Esophagus (tissue), 2 donors: ENCODE measurements at regions not wholly inside any gene's neighbourhood (a gene's known extent, or its start where the extent isn't known, plus 50 kb on each side); places are given as distances from the start of the nearest gene placed in this dataset.
"Not testable (repeated sequence)": the region's sequence is repeated elsewhere in the genome, so short reads cannot be mapped to it uniquely, and the experiment has no call there.

Experiments
- H3K27ac ChIP-seq, 2 donors: one replicate each; pipeline ENCODE4 v1.5.1; 2013; ENCODE audit warnings: low read depth in 2 of 2, mild to moderate bottlenecking in 2 of 2, inconsistent platforms in 1 of 2, low read length in 1 of 2, moderate library complexity in 1 of 2
- H3K27me3 ChIP-seq, 2 donors: one replicate each; pipeline ENCODE4 v1.6.1; 2013; ENCODE audit warnings: low read length in 2 of 2, control low read depth in 1 of 2, mild to moderate bottlenecking in 1 of 2; ENCODE audit not compliant: insufficient read depth in 2 of 2, control insufficient read depth in 1 of 2
- H3K36me3 ChIP-seq, 2 donors: one replicate each; pipeline ENCODE4 v1.6.1; 2013; ENCODE audit warnings: low read length in 1 of 2; ENCODE audit not compliant: control insufficient read depth in 2 of 2, insufficient read depth in 2 of 2
- H3K4me1 ChIP-seq, 2 donors: one replicate each; pipeline ENCODE4 v1.6.1; 2013; ENCODE audit warnings: low read length in 1 of 2; ENCODE audit not compliant: control insufficient read depth in 2 of 2, insufficient read depth in 2 of 2
- H3K4me3 ChIP-seq, 2 donors: one replicate each; pipeline ENCODE4 v1.5.1; 2013; ENCODE audit warnings: low read length in 2 of 2, mild to moderate bottlenecking in 2 of 2, low read depth in 1 of 2, moderate library complexity in 1 of 2
- H3K9me3 ChIP-seq, 2 donors: one replicate each; pipeline ENCODE4 v1.6.1; 2013; ENCODE audit warnings: mild to moderate bottlenecking in 2 of 2, low read depth in 1 of 2, low read length in 1 of 2, moderate library complexity in 1 of 2; ENCODE audit not compliant: control insufficient read depth in 2 of 2, insufficient read depth in 1 of 2
- WGBS, 2 donors: extraction: QIAGEN DNeasy Blood & Tissue Kit; methylation state at CpG; one replicate each; pipeline ENCODE4 v1.1.7; 2013; 5-methylcytosine and 5-hydroxymethylcytosine counted together
- donor health status: healthy with polysubstance abuse.
- donor health status: Bipolar disorder and iron deficiency.

GRCh38 chr1:147103416-147104155 is 68.7 kb downstream of the PRKAB2 start:
- H3K27ac ChIP-seq, H3K4me1 ChIP-seq, H3K36me3 ChIP-seq, H3K9me3 ChIP-seq, H3K27me3 ChIP-seq, H3K4me3 ChIP-seq: not testable (repeated sequence)
- 51 to 54% methylated on average over 5 of the region's 5 CpGs for WGBS, 2 donors

- Histone ChIP-seq H3K27me3 (no peaks in the 10 kb centered on the region), H3K4me1 (no peaks in the 10 kb centered on the region), H3K36me3 (no peaks in the 10 kb centered on the region), H3K9me3 (peaks cover 0 to 2% of the 10 kb centered on the region in 2 donors), H3K27ac (no peak overlapping the region), H3K4me3 (no peak overlapping the region)
- 75 to 86% methylated on average over 6 of the region's 6 CpGs for WGBS, 2 donors
These were observed 73.1 kb downstream of the PRKAB2 start for GRCh38 chr1:147099192-147099591.

GRCh38 chr1:147098338-147098973 is 73.8 kb downstream of the PRKAB2 start:
- H3K9me3 ChIP-seq, H3K36me3 ChIP-seq, H3K27ac ChIP-seq, H3K4me1 ChIP-seq, H3K27me3 ChIP-seq, H3K4me3 ChIP-seq: not testable (repeated sequence)
- 69 to 74% methylated on average over 11 of the region's 11 CpGs for WGBS, 2 donors

GRCh38 chr1:147095691-147096090 is 76.6 kb downstream of the PRKAB2 start:
- Histone ChIP-seq H3K4me1 (no peaks in the 10 kb centered on the region), H3K27ac (no peak overlapping the region), H3K27me3 (no peaks in the 10 kb centered on the region), H3K36me3 (no peaks in the 10 kb centered on the region), H3K9me3 (peaks cover 0 to 2% of the 10 kb centered on the region in 2 donors), H3K4me3 (no peak overlapping the region)
- WGBS, 2 donors: 86 to 89% methylated on average over 4 of the region's 4 CpGs

- WGBS, 2 donors: 59 to 62% methylated on average over 2 of the region's 2 CpGs
These were observed 80.5 kb downstream of the PRKAB2 start for GRCh38 chr1:147091801-147092200.

GRCh38 chr1:147089457-147089856 is 82.8 kb downstream of the PRKAB2 start:
- H3K36me3 ChIP-seq: no peaks in the 10 kb centered on the region
- H3K27ac ChIP-seq: no peak overlapping the region
- H3K9me3 ChIP-seq: no peaks in the 10 kb centered on the region
- no peak overlapping the region for H3K4me3 ChIP-seq
- peaks cover 0 to 4% of the 10 kb centered on the region in 2 donors for H3K27me3 ChIP-seq
- WGBS, 2 donors: 36 to 38% methylated on average over 4 of the region's 4 CpGs
- peaks cover 0 to 3% of the 10 kb centered on the region in 2 donors for H3K4me1 ChIP-seq

More at GRCh38 chr1:147091801-147092200, 80.5 kb downstream of the PRKAB2 start:
- no peaks in the 10 kb centered on the region for H3K4me1 ChIP-seq
- no peak overlapping the region for H3K27ac ChIP-seq
- no peak overlapping the region for H3K4me3 ChIP-seq
- no peaks in the 10 kb centered on the region for H3K36me3 ChIP-seq
- peaks cover 0 to 4% of the 10 kb centered on the region in 2 donors for H3K27me3 ChIP-seq
- no peaks in the 10 kb centered on the region for H3K9me3 ChIP-seq

GRCh38 chr1:147086129-147086528 is 86.1 kb downstream of the PRKAB2 start:
- H3K27ac ChIP-seq: no peak overlapping the region
- H3K36me3 ChIP-seq: no peaks in the 10 kb centered on the region
- peaks cover 0 to 6% of the 10 kb centered on the region in 2 donors for H3K4me1 ChIP-seq
- no peak overlapping the region for H3K4me3 ChIP-seq
- no peaks in the 10 kb centered on the region for H3K9me3 ChIP-seq
- H3K27me3 ChIP-seq: peaks cover 0 to 4% of the 10 kb centered on the region in 2 donors

GRCh38 chr1:147084273-147085096 is 87.8 kb downstream of the PRKAB2 start:
- H3K27me3 ChIP-seq: peaks cover 0 to 7% of the 10 kb centered on the region in 2 donors
- WGBS, 2 donors: 1% methylated on average over 51 of the region's 51 CpGs
- peak overlapping the region; percentile 54 to 61 for H3K4me3 ChIP-seq
- peaks cover 4 to 8% of the 10 kb centered on the region in 2 donors for H3K4me1 ChIP-seq
- H3K36me3 ChIP-seq: no peaks in the 10 kb centered on the region
- peak overlapping the region; percentile 8 to 41 for H3K27ac ChIP-seq
- H3K9me3 ChIP-seq: no peaks in the 10 kb centered on the region

GRCh38 chr1:147083919-147084272 is 88.4 kb downstream of the PRKAB2 start:
- Histone ChIP-seq H3K4me3 (peak overlapping the region; percentile 54 to 61), H3K27me3 (peaks cover 0 to 8% of the 10 kb centered on the region in 2 donors), H3K4me1 (peaks cover 7 to 12% of the 10 kb centered on the region in 2 donors), H3K9me3 (peaks cover 0 to 2% of the 10 kb centered on the region in 2 donors), H3K36me3 (no peaks in the 10 kb centered on the region), H3K27ac (no peak overlapping the region)
- WGBS, 2 donors: 21 to 28% methylated on average over 18 of the region's 18 CpGs
